Colonic mucosa (tissue), 4 donors: ENCODE measurements at regions not wholly inside any gene's neighbourhood (a gene's known extent, or its start where the extent isn't known, plus 50 kb on each side); places are given as distances from the start of the nearest gene placed in this dataset.

Experiments used
- DNase-seq: peaks from one replicate; pipeline ENCODE4 v3.0.0-alpha.2; 2020
- H3K27ac ChIP-seq: fragments of 200-600 bp; one replicate; pipeline ENCODE4 v1.8.0; 2021
- H3K27me3 ChIP-seq: fragments of 200-600 bp; one replicate; pipeline ENCODE4 v1.8.0; 2021
- H3K36me3 ChIP-seq: fragments of 200-600 bp; one replicate; pipeline ENCODE4 v1.8.0; 2021
- H3K4me1 ChIP-seq: fragments of 200-600 bp; one replicate; pipeline ENCODE4 v1.8.0; 2021; ENCODE audit warnings: mild to moderate bottlenecking
- H3K4me3 ChIP-seq: fragments of 200-600 bp; one replicate; pipeline ENCODE4 v1.8.0; 2021
- H3K9ac ChIP-seq, 2 donors: one replicate each; pipeline ENCODE4 v1.7.0; 2013; ENCODE audit warnings: control low read depth in 2 of 2, low read depth in 2 of 2, low read length in 2 of 2
- H3K9me3 ChIP-seq: fragments of 200-600 bp; one replicate; pipeline ENCODE4 v1.8.0; 2021
- intact Hi-C: fragments of 100-400 bp; cut with DNase I; formaldehyde crosslinking; loops from one replicate; pipeline ENCODE4 v1.14.1; 2022
- TF ChIP-seq, protein P1 (sequence below): fragments of 200-600 bp; IDR thresholded peaks from one replicate; pipeline ENCODE4 v1.8.0; 2022; ENCODE audit warnings: antibody characterized with exemption, mild to moderate bottlenecking
- donor health status: healthy.
- donor health status: DM: no; HTN: no; CAD: no.
- donor health status: DM: no; HTN: no; CAD: no.

DNA sequence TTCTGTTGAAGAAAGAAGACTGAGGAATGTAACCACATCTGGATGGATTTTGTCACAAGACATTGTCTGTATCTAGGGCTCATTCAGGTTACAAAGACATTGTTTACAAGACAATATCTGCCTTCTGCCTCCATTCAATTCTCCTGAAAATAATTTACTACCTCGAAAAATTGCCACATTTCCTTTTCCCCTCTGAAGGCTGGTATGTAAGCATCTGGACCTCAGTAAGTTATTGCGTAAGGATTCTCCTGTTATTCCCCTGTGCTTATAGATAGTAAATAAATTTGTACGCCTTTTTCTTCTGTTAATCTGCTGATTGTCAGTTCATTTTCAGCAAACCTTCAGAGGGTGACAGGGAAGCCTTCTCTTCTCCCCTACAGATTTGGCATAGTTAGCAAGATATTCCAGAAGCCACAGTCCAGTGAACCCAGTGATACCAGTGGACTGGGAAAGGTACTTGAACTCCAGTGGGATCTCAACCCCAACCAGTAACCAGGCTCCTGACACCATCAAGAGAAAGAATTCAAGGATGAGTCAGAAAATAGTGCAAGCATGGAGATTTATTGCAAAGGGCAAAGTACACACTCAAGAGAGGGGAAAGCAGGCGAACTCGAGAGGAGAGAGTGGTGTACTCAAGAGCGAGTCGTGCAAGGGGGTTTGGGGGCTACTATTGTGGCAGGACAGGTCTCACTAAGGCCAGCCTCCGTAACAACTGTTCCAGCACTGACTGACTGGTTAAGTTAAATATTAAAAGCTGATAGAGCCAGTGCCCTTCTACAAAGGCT, 706.9 kb upstream of the GHITM start:
- no peak for DNase-seq
- no peaks in the 10 kb centered on the region for H3K27me3 ChIP-seq
- intact Hi-C loops, result no loop called here
- no peak overlapping the region for H3K4me3 ChIP-seq
- H3K27ac ChIP-seq, result no peak overlapping the region
- no peaks in the 10 kb centered on the region for H3K36me3 ChIP-seq
- no peaks in the 10 kb centered on the region for H3K9me3 ChIP-seq
- H3K9ac ChIP-seq, result no peak overlapping the region
- H3K4me1 ChIP-seq, result no peaks in the 10 kb centered on the region
- TF ChIP-seq, protein P1, sequence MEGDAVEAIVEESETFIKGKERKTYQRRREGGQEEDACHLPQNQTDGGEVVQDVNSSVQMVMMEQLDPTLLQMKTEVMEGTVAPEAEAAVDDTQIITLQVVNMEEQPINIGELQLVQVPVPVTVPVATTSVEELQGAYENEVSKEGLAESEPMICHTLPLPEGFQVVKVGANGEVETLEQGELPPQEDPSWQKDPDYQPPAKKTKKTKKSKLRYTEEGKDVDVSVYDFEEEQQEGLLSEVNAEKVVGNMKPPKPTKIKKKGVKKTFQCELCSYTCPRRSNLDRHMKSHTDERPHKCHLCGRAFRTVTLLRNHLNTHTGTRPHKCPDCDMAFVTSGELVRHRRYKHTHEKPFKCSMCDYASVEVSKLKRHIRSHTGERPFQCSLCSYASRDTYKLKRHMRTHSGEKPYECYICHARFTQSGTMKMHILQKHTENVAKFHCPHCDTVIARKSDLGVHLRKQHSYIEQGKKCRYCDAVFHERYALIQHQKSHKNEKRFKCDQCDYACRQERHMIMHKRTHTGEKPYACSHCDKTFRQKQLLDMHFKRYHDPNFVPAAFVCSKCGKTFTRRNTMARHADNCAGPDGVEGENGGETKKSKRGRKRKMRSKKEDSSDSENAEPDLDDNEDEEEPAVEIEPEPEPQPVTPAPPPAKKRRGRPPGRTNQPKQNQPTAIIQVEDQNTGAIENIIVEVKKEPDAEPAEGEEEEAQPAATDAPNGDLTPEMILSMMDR, result no peak

GRCh38 chr10:83433705-83434104, 705.6 kb upstream of the GHITM start:
- H3K9me3 ChIP-seq, result no peaks in the 10 kb centered on the region
- TF ChIP-seq, protein P1, result no peak
- intact Hi-C loops, result no loop called here
- no peaks in the 10 kb centered on the region for H3K36me3 ChIP-seq
- no peak for DNase-seq
- no peaks in the 10 kb centered on the region for H3K27me3 ChIP-seq
- H3K27ac ChIP-seq, result no peak overlapping the region
- H3K9ac ChIP-seq, result no peak overlapping the region
- no peak overlapping the region for H3K4me3 ChIP-seq
- H3K4me1 ChIP-seq, result no peaks in the 10 kb centered on the region

DNA sequence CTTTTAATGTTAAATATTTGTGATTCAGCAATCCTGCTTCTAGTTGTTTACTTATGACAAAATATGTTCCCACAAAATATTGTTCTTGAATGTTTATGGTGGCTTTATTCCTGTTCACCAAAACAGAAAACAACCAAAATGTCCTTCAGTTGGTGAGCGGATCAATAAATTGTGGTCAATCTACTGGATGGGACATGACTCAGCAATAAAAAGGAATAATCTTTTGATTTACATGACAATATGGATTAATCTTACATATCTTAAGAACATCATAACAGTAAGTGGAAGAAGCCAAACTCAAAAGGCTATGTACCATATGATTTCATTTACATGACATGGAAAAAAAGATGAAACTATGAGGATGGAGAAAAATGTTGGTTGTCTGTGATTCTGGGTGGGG, 691.3 kb upstream of the GHITM start:
- intact Hi-C loops, result no loop called here
- TF ChIP-seq, protein P1, result no peak
- no peaks in the 10 kb centered on the region for H3K36me3 ChIP-seq

DNA sequence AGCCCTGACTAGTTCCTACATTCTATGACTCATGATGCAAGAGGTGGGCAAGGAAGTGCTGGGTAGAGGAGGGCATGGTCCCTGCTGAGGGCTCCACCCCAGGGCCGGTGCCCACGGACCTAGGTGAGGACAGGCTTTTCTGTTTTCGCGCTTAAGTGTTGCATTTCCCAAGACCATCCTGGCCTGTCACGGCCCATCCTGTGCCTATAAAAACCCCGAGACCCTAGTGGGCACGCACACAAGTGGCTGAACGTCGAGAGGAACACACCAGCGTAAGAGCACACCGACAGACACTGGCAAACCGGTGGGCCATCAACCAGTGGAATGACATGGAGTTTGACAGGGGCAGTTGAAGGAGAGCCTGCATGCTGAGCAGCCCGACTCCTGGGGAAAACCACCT, 680.7 kb upstream of the GHITM start:
- TF ChIP-seq, protein P1, result no peak

More for the DNA sequence above, 691.3 kb upstream of the GHITM start:
- no peaks in the 10 kb centered on the region for H3K4me1 ChIP-seq
- H3K9me3 ChIP-seq, result no peaks in the 10 kb centered on the region
- no peaks in the 10 kb centered on the region for H3K27me3 ChIP-seq
- H3K4me3 ChIP-seq, result no peak overlapping the region
- no peak overlapping the region for H3K27ac ChIP-seq
- no peak for DNase-seq
- no peak overlapping the region for H3K9ac ChIP-seq

GRCh38 chr10:83459124-83459523, 680.2 kb upstream of the GHITM start:
- no peak overlapping the region for H3K4me3 ChIP-seq
- no peak overlapping the region for H3K27ac ChIP-seq
- TF ChIP-seq, protein P1, result no peak
- no peak for DNase-seq
- intact Hi-C loops, result no loop called here
- H3K4me1 ChIP-seq, result no peaks in the 10 kb centered on the region
- H3K36me3 ChIP-seq, result no peaks in the 10 kb centered on the region
- no peaks in the 10 kb centered on the region for H3K27me3 ChIP-seq
- no peaks in the 10 kb centered on the region for H3K9me3 ChIP-seq
- H3K9ac ChIP-seq, result no peak overlapping the region

More for the DNA sequence above, 680.7 kb upstream of the GHITM start:
- Histone ChIP-seq H3K9ac (no peak overlapping the region), H3K27me3 (no peaks in the 10 kb centered on the region), H3K9me3 (no peaks in the 10 kb centered on the region), H3K4me1 (no peaks in the 10 kb centered on the region), H3K27ac (no peak overlapping the region), H3K36me3 (no peaks in the 10 kb centered on the region), H3K4me3 (no peak overlapping the region)
- intact Hi-C loops, result no loop called here
- no peak for DNase-seq
